SK-N-SH (cell line): ENCODE measurements at regions not wholly inside any gene's neighbourhood (a gene's known extent, or its start where the extent isn't known, plus 50 kb on each side); places are given as distances from the start of the nearest gene placed in this dataset.

Experiments
- CTCF ChIA-PET: fragments of 300-600, 350-600 bp; formaldehyde crosslinking; extraction: SDS; loops from one replicate; lab custom pipeline; 2021; lab: Yijun Ruan, JAX
- POLR2A ChIA-PET: fragments of 350-600 bp; sonication (Branson Sonifier 250); formaldehyde crosslinking; extraction: SDS; loops from one replicate; lab custom pipeline; 2020; ENCODE audit warnings: antibody characterized with exemption, inconsistent platforms; lab: Yijun Ruan, JAX
- DNase-seq: peaks from one replicate; pipeline ENCODE4 v3.0.0; 2012
- H2AFZ ChIP-seq: fragments of 200-600 bp; sonication (generic); 2 replicates; pipeline ENCODE4 v1.8.1; 2016; ENCODE audit warnings: antibody characterized with exemption, mild to moderate bottlenecking, low read depth
- H3F3A ChIP-seq: fragments of 200-600 bp; sonication (generic); replicated peaks from 2 replicates; pipeline ENCODE3; 2016; ENCODE audit warnings: antibody characterized with exemption, mild to moderate bottlenecking; ENCODE audit not compliant: insufficient read depth
- H3K27ac ChIP-seq, 2 experiments: fragments of 200-500 bp in 1 of 2; fragments of 200-600 bp in 1 of 2; sonication (Bioruptor generic) in 1 of 2; sonication (generic), shearing (Covaris generic) in 1 of 2; 2 replicates each; pipeline versions ENCODE4 v1.5.1 to v1.6.1; 2014 to 2016; ENCODE audit warnings: low read depth in 2 of 2, inconsistent platforms in 1 of 2, low read length in 1 of 2, mild to moderate bottlenecking in 1 of 2, mixed read lengths in 1 of 2
- H3K27me3 ChIP-seq: fragments of 200-600 bp; sonication (generic), shearing (Covaris generic); 2 replicates; pipeline ENCODE4 v1.6.1; 2016; ENCODE audit warnings: mixed run types; ENCODE audit not compliant: insufficient read depth
- H3K36me3 ChIP-seq, 2 experiments: fragments of 200-500 bp in 1 of 2; fragments of 200-600 bp in 1 of 2; sonication (Bioruptor generic) in 1 of 2; sonication (generic) in 1 of 2; replicated peaks in 1 of 2; 2 replicates each; pipeline versions ENCODE3 to v1.5.1; 2014 to 2016; ENCODE audit warnings: low read length in 1 of 2, mild to moderate bottlenecking in 1 of 2; ENCODE audit not compliant: insufficient read depth in 2 of 2, control insufficient read depth in 1 of 2
- H3K4me1 ChIP-seq, 2 experiments: fragments of 200-500 bp in 1 of 2; fragments of 200-600 bp in 1 of 2; sonication (Bioruptor generic) in 1 of 2; sonication (generic), shearing (Covaris generic) in 1 of 2; 2 replicates each; pipeline versions ENCODE4 v1.5.1 to v1.6.1; 2014 to 2016; ENCODE audit warnings: low read depth in 1 of 2, low read length in 1 of 2, mixed run types in 1 of 2; ENCODE audit not compliant: insufficient read depth in 2 of 2, control insufficient read depth in 1 of 2
- H3K4me2 ChIP-seq: fragments of 200-600 bp; sonication (generic), shearing (Covaris generic); 2 replicates; pipeline ENCODE4 v1.6.1; 2017; ENCODE audit warnings: mixed run types
- H3K4me3 ChIP-seq, 2 experiments: fragments of 200-500 bp in 1 of 2; fragments of 200-600 bp in 1 of 2; sonication (Bioruptor generic) in 1 of 2; sonication (generic), shearing (Covaris generic) in 1 of 2; 2 replicates each; pipeline versions ENCODE4 v1.5.1 to v1.8.1; 2014 to 2016; ENCODE audit warnings: low read depth in 2 of 2, inconsistent platforms in 1 of 2, low read length in 1 of 2, mild to moderate bottlenecking in 1 of 2, mixed read lengths in 1 of 2, moderate library complexity in 1 of 2
- H3K79me2 ChIP-seq: fragments of 200-600 bp; sonication (generic); 2 replicates; pipeline ENCODE4 v1.8.1; 2017; ENCODE audit warnings: mild to moderate bottlenecking; ENCODE audit not compliant: insufficient read depth
- H3K9ac ChIP-seq: fragments of 200-600 bp; sonication (generic); 2 replicates; pipeline ENCODE4 v1.6.1; 2017; ENCODE audit warnings: mixed run types
- H3K9me2 ChIP-seq: fragments of 200-600 bp; sonication (generic); 2 replicates; pipeline ENCODE4 v1.6.1; 2017; ENCODE audit warnings: mixed run types
- H3K9me3 ChIP-seq: fragments of 200-600 bp; sonication (generic); 2 replicates; pipeline ENCODE4 v1.6.1; 2017; ENCODE audit warnings: mixed run types, mild to moderate bottlenecking, moderate library complexity
- H4K20me1 ChIP-seq: fragments of 200-600 bp; sonication (generic); 2 replicates; pipeline ENCODE4 v1.6.1; 2017; ENCODE audit warnings: mild to moderate bottlenecking, mixed run types; ENCODE audit not compliant: insufficient read depth
- CHD2 ChIP-seq: fragments of 150-350 bp; IDR thresholded peaks from 2 replicates; pipeline ENCODE4 v1.6.1; 2018; ENCODE audit warnings: low read length; ENCODE audit not compliant: partially characterized antibody
- EZH2phosphoT487 ChIP-seq: fragments of 200-600 bp; sonication (generic); IDR thresholded peaks from 2 replicates; pipeline ENCODE4 v1.6.1; 2017; ENCODE audit warnings: low read depth, mixed run types, mild to moderate bottlenecking, antibody characterized with exemption, moderate library complexity, borderline replicate concordance
- FOXJ3 ChIP-seq: sonication (generic); formaldehyde crosslinking; IDR thresholded peaks from 2 replicates; pipeline ENCODE4 v1.5.1; 2020; ENCODE audit warnings: mild to moderate bottlenecking, missing genetic modification reagents
- JUND ChIP-seq: IDR thresholded peaks from 2 replicates; pipeline ENCODE4 v1.4.0; 2012
- MEF2A ChIP-seq: IDR thresholded peaks from 2 replicates; pipeline ENCODE4 v1.4.0; 2012; ENCODE audit warnings: low read depth, borderline replicate concordance
- NFIC ChIP-seq: IDR thresholded peaks from 2 replicates; pipeline ENCODE4 v1.4.0; 2012; ENCODE audit warnings: borderline replicate concordance
- RCOR1 ChIP-seq: fragments of 150-350 bp; IDR thresholded peaks from 2 replicates; pipeline ENCODE4 v1.6.1; 2017; ENCODE audit warnings: antibody characterized with exemption, low read length
- REST ChIP-seq: IDR thresholded peaks from 2 replicates; pipeline ENCODE4 v1.6.1; 2012; ENCODE audit warnings: mild to moderate bottlenecking, low read depth, low read length, moderate library complexity
- RFX5 ChIP-seq: IDR thresholded peaks from 2 replicates; pipeline ENCODE4 v1.6.1; 2012; ENCODE audit warnings: mild to moderate bottlenecking, improper control_type of control experiment, low read length
- RXRA ChIP-seq: IDR thresholded peaks from 2 replicates; pipeline ENCODE4 v1.4.0; 2012; ENCODE audit warnings: low read depth, mild to moderate bottlenecking, borderline replicate concordance
- SIN3A ChIP-seq: IDR thresholded peaks from 2 replicates; pipeline ENCODE4 v1.6.1; 2012; ENCODE audit warnings: low read depth, mild to moderate bottlenecking, low read length, moderate library complexity, borderline replicate concordance
- TAF1 ChIP-seq: IDR thresholded peaks from 2 replicates; pipeline ENCODE4 v1.6.1; 2012; ENCODE audit warnings: low read depth, mild to moderate bottlenecking, low read length, moderate library complexity, borderline replicate concordance
- TCF12 ChIP-seq: IDR thresholded peaks from 2 replicates; pipeline ENCODE4 v1.4.0; 2012
- TEAD4 ChIP-seq: IDR thresholded peaks from 2 replicates; pipeline ENCODE4 v1.4.0; 2012; ENCODE audit warnings: mild to moderate bottlenecking, borderline replicate concordance; ENCODE audit not compliant: insufficient read depth
- USF1 ChIP-seq: IDR thresholded peaks from 2 replicates; pipeline ENCODE4 v1.4.0; 2012; ENCODE audit warnings: low read depth, borderline replicate concordance
- USF2 ChIP-seq: fragments of 150-350 bp; IDR thresholded peaks from 2 replicates; pipeline ENCODE4 v1.6.1; 2017; ENCODE audit warnings: antibody characterized with exemption, low read length, low read depth, borderline replicate concordance
- ZBTB33 ChIP-seq: IDR thresholded peaks from 2 replicates; pipeline ENCODE4 v1.4.0; 2012; ENCODE audit warnings: low read depth, borderline replicate concordance
- WGBS: methylation state at CpG from one replicate; pipeline ENCODE4 v1.1.6; 2017; ENCODE audit warnings: low lambda C conversion rate; 5-methylcytosine and 5-hydroxymethylcytosine counted together

- Histone ChIP-seq H3K4me2 (no peak overlapping the region), H4K20me1 (no peaks in the 10 kb centered on the region), H3K9ac (no peak overlapping the region), H2AFZ (no peak overlapping the region), H3K27me3 (no peaks in the 10 kb centered on the region), H3K4me3 (no peak overlapping the region), H3K4me1 (no peaks in the 10 kb centered on the region), H3K79me2 (no peaks in the 10 kb centered on the region), H3K27ac (no peak overlapping the region), H3F3A (no peaks in the 10 kb centered on the region), H3K9me2 (no peaks in the 10 kb centered on the region), H3K36me3 (no peaks in the 10 kb centered on the region), H3K9me3 (no peaks in the 10 kb centered on the region)
- TF ChIP-seq EZH2phosphoT487 (no peak), TAF1 (no peak), SIN3A (no peak), RCOR1 (no peak), TCF12 (no peak), CHD2 (no peak), FOXJ3 (no peak), MEF2A (no peak), USF1 (no peak), USF2 (no peak), NFIC (no peak), RXRA (no peak), REST (no peak), RFX5 (no peak), JUND (no peak), ZBTB33 (no peak), TEAD4 (no peak)
- 3% methylated on average over 2 of the region's 2 CpGs for WGBS
- ChIA-PET POLR2A (no interaction called here), CTCF (no interaction called here)
- DNase-seq: no peak
These were observed 630.5 kb upstream of the USP15 start for GRCh38 chr12:61629702-61630101.
